Endometrial microvascular endothelial cells (primary cell): ENCODE measurements at regions not wholly inside any gene's neighbourhood (a gene's known extent, or its start where the extent isn't known, plus 50 kb on each side); places are given as distances from the start of the nearest gene placed in this dataset.
"Not testable (repeated sequence)": the region's sequence is repeated elsewhere in the genome, so short reads cannot be mapped to it uniquely, and the experiment has no call there.

Source experiments
- in situ Hi-C: cut with HindIII; loops from 2 replicates; pipeline ENCODE4 v1.10.0; 2017; ENCODE audit warnings: low sequenced_read_pairs, low pct_unique_long_range_greater_than_20kb; ENCODE audit errors: inconsistent ontology term

GRCh38 chr10:4229106-4229505 lies 444.1 kb upstream of the KLF6 start:
- in situ Hi-C loops = no loop called here

DNA sequence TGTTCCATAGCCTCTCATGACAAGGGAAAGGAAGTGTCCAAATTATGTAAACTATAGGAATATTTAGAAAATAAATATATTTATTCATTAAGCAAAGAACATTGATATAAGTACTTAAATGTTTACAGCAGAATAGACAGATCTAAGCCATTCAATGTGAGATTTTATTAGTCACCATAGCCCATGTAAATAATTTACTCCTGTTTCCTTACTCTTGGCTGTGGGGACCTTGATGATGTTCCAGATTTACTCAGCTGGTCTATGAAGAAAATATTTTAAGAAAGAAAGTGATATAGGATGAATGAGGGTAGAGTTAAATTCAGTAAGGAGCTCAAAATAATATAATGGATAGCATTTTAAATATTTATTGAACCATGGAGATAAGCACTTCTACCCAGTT lies 442.6 kb upstream of the KLF6 start:
- in situ Hi-C loops = no loop called here

- in situ Hi-C loops = no loop called here
These were observed 442.0 kb upstream of the KLF6 start for GRCh38 chr10:4226941-4227540.

GRCh38 chr10:4224178-4224577 lies 439.2 kb upstream of the KLF6 start:
- in situ Hi-C loops = no loop called here

DNA sequence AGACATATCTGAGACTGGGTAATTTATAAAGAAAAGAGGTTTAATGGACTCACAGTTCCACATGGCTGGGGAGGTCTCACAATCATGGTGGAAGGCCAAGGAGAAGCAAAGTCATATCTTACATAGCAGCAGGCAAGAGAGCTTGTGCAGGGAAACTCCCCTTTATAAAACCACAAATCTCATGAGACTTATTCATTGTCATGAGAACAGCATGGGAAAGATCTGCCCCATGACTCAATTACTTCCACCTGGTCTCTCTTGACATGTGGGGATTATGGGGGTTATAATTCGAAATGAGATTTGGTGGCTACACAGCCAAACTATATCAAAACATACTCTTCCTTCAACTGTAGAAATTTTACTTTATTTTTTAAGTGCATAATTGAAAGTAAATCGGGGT lies 436.3 kb upstream of the KLF6 start:
- in situ Hi-C loops = not testable (repeated sequence)

DNA sequence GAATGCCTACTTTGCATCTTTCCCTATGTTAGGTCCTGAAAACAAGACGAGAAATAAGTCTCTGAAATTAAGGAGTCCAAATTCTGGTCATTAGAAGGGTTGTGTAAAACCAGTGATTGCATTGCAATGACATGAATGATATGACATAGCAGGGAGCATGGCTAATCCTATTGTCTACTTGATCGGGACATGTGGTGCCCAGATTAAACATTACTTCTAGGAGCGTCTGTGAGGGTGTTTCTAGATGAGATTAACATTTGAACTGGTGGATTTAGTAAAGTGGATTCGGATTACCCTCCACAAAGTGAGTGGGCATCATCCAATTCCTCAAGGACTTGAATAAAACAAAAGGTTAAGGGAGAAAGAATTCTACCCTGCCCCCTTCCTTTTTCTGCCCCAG lies 434.9 kb upstream of the KLF6 start:
- in situ Hi-C loops = no loop called here

DNA sequence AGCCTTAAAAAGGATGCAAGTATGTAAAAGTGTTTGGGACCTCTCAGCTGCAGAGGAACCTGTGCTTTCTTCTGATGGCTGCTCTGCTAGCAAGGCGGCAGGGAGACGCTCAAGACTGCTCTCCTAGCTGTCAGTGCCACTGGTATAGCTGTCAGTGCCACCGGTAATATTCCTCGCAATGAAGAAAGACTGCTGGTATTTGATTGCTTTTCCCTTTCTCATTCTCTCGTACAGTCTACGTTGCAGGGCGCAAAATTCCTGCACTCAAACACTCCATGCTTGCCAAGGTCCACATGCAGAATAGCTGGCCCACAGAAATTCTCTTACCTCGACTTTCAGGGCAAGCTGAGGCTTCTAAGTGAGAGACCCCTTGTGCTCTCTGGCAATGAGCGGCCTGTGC lies 432.6 kb upstream of the KLF6 start:
- in situ Hi-C loops = no loop called here

GRCh38 chr10:4217187-4217586 lies 432.2 kb upstream of the KLF6 start:
- in situ Hi-C loops = no loop called here

DNA sequence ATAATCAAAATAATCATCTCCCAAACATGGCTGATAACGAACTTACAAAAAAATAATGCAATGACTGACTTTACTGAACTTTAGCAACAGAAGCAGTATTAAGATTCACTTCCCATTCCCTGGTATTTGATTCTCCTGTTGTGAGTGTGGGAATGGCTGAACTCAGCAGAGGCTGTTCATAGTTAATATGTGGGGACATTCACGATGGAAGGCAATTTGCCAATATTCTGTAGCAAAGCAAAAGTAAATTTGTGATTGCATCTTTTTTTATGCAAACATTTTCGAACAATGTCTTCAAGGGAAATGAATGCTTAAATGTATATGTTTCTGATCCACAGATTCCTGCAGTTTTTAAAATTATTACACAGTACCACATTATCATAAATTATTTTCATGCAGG lies 431.7 kb upstream of the KLF6 start:
- in situ Hi-C loops = no loop called here

DNA sequence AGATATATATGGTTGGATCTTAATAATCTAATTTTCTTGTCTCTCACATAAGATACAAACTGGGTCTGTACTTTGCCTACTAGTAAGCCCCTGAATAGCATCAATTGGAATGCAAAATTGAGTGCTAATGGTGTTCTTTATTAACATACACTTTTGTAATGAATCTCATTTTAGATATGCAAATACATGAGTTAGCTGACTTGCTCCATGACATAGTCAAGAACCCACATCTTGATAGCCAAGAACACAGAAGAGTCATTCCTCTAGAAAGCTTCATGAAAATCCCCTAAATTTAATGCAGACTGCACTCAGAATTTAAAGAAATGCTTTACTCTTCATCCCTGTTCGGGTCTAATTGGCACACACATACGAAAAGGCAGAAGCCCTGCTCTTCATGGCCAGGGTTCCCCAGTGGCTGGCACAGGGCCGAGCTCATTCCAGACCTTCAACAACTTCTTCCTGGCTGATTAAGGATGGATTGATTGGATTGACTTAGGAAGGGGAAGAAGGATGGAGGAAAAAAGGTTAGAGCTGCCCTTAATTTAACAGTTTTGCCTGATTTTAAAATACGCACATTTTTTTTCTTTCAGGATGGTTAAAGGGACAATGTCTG lies 431.1 kb upstream of the KLF6 start:
- in situ Hi-C loops = no loop called here

GRCh38 chr10:4215485-4215884 lies 430.5 kb upstream of the KLF6 start:
- in situ Hi-C loops = no loop called here

GRCh38 chr10:4214908-4215307 lies 429.9 kb upstream of the KLF6 start:
- in situ Hi-C loops = no loop called here

DNA sequence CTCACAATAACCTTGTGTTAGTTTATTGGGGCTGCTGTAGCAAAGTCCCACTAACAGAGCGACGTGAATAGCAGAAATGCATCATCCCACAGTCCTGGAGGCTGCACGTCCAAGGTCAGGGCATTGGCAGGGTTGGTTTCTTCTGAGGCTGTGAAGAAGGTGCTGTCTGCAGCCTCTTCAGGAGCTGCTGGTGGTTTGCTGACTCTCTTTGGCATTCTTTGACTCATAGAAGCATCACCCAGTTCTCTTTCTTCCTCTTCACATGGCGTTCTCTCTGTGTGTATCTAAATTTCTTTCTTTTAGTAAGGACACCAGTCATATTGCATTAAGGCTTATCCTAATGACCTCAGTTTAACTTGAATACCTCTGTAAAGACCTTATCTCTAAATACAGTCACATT lies 428.4 kb upstream of the KLF6 start:
- in situ Hi-C loops = no loop called here

DNA sequence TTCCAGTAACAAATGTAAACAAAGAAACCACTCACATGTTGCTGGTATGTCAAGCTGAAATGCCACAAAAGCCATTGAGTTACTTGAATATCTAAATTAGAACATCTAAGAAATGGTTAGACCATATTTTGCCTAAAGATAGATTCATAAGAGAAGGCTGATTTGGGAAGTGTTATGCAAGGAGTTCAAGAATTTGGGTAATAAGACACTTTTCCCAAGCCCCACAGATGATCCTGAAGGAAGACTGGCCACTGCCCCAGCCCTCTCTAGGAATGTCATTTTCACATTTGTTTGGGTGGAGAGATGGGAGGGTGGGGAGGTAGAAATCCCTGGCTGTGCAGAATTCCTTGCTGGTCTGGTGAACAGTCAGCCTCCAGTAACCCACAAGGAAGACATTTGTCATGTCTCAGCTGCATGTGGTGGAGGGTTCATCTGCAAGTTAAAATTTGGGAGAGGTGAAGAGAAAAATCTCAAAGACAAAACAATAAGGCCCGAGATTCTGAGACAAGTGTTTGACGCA lies 427.2 kb upstream of the KLF6 start:
- in situ Hi-C loops = no loop called here

- in situ Hi-C loops = no loop called here
These were observed 423.5 kb upstream of the KLF6 start for GRCh38 chr10:4208499-4208898.

GRCh38 chr10:4205113-4205512 lies 420.1 kb upstream of the KLF6 start:
- in situ Hi-C loops = no loop called here

DNA sequence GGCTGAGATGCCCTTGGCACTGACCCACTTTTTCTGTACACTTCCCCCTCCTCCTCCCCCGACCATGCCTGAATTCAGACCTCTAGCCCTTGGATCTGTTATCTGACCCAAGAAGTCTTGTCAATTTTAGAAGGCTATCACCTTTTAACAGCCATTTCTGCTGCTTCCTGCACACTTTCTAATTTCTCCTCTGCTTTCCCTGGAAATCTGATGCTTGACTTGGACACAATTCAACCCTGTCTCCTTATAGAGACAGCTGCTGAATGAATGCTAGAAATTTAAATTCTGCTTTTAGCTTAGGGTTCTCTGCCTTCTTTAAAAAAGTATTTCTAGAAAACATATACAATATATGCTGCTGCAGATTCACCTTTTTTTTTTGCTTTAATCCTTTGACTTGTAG lies 417.9 kb upstream of the KLF6 start:
- in situ Hi-C loops = no loop called here

GRCh38 chr10:4201866-4202825 lies 417.1 kb upstream of the KLF6 start:
- in situ Hi-C loops = no loop called here

GRCh38 chr10:4199196-4199595 lies 414.2 kb upstream of the KLF6 start:
- in situ Hi-C loops = no loop called here

DNA sequence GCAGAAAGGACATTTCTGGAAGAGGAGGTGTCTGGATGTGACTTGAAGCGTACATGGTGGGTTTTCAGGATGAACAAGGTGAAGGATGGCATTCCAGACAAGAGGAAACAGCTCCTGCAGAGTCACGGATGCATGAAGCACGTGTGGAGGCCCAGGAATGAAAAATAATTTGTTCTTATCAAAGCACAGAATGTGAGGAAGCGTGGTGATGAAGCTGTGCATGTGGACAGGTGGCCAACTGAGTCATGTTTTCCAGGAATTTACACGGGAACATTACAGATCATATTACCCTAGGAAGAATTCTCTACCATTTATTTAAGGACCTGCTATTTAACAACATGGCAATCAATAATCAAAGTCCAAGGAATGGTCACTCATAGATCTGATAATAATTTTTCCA lies 413.2 kb upstream of the KLF6 start:
- in situ Hi-C loops = no loop called here
